Activated T-helper 9 cell treated with anti-CD3 and anti-CD28 coated beads, Interleukin-2, amount 50 U/mL, for 16 hours (primary cell): ENCODE measurements at regions not wholly inside any gene's neighbourhood (a gene's known extent, or its start where the extent isn't known, plus 50 kb on each side); places are given as distances from the start of the nearest gene placed in this dataset.

Experiments
- DNase-seq: peaks from one replicate; pipeline ENCODE4 v3.0.0-alpha.2; 2020; ENCODE audit warnings: low read depth

- no peak for DNase-seq
Measured at GRCh38 chr3:130260918-130261317, 84.6 kb upstream of the COL6A5 start.

GRCh38 chr3:130263708-130264107, 81.8 kb upstream of the COL6A5 start:
- no peak for DNase-seq

GRCh38 chr3:130266817-130267216, 78.7 kb upstream of the COL6A5 start:
- DNase-seq, result no peak

- no peak for DNase-seq
Measured at GRCh38 chr3:130276203-130276803, 69.2 kb upstream of the COL6A5 start.

- no peak for DNase-seq
Measured at GRCh38 chr3:130288670-130289069, 56.8 kb upstream of the COL6A5 start.

GRCh38 chr3:130291148-130291547, 54.3 kb upstream of the COL6A5 start:
- DNase-seq, result no peak

- no peak for DNase-seq
Measured at GRCh38 chr3:130293247-130293646, 52.2 kb upstream of the COL6A5 start.
